ENCODE measurements at regions not wholly inside any gene's neighbourhood (a gene's known extent, or its start where the extent isn't known, plus 50 kb on each side); places are given as distances from the start of the nearest gene placed in this dataset.

- H3K27me3 Mint-ChIP-seq (ENCODE audit: low read depth in 3 of 3) = peaks cover 0 to 2% (median 0%) of the 10 kb centered on the region in 3 donors
- H3K4me1 Mint-ChIP-seq = no peaks in the 10 kb centered on the region
- Histone ChIP-seq H2AFZ (ENCODE audit: insufficient read depth, low read depth, low read length, poor library complexity, severe bottlenecking) (no peak overlapping the region), H3K79me2 (ENCODE audit: insufficient read depth, low read length) (no peaks in the 10 kb centered on the region), H3K9me3 (replicated peaks in 1 of 2; ENCODE audit: control insufficient read depth in 1 of 2, insufficient read depth in 1 of 2, low read length in 2 of 2) (no peaks in the 10 kb centered on the region), H3K4me3 (replicated peaks in 1 of 3; ENCODE audit: low read depth in 2 of 3, low read length in 3 of 3) (no peak overlapping the region), H3K4me2 (replicated peaks; ENCODE audit: extremely low read depth, low read length, poor library complexity, severe bottlenecking) (no peak overlapping the region), H3K27me3 (ENCODE audit: control insufficient read depth in 2 of 2, insufficient read depth in 2 of 2, low read length in 2 of 2) (no peaks in the 10 kb centered on the region), H3K9ac (ENCODE audit: insufficient read depth, low read length, poor library complexity, severe bottlenecking) (no peak overlapping the region), H3K36me3 (replicated peaks in 1 of 2; ENCODE audit: control insufficient read depth in 1 of 2, insufficient read depth in 2 of 2, low read length in 2 of 2) (no peaks in the 10 kb centered on the region), H4K20me1 (ENCODE audit: insufficient read depth, low read length) (no peaks in the 10 kb centered on the region), H3K27ac (ENCODE audit: low read depth in 1 of 2, low read length in 2 of 2) (no peak overlapping the region), H3K4me1 (ENCODE audit: control insufficient read depth in 1 of 2, insufficient read depth in 2 of 2, low read length in 2 of 2) (no peaks in the 10 kb centered on the region)
- no peak for TF ChIP-seq CTCF (IDR thresholded peaks at IDR 0.05)
- no peak overlapping the region for H3K27ac Mint-ChIP-seq
- no peaks in the 10 kb centered on the region for H3K9me3 Mint-ChIP-seq
- WGBS (ENCODE audit: insufficient coverage) = 74% methylated on average over 2 of the region's 6 CpGs
- no peak overlapping the region for H3K4me3 Mint-ChIP-seq
- no peak for DNase-seq
- intact Hi-C loops (cut with micrococcal nuclease) = no loop called here
- no peaks in the 10 kb centered on the region for H3K36me3 Mint-ChIP-seq
These were observed 144.1 kb downstream of the OMA1 start for GRCh38 chr1:58402444-58402843.

- Histone ChIP-seq H3K9ac (ENCODE audit: insufficient read depth, low read length, poor library complexity, severe bottlenecking) (no peak overlapping the region), H3K4me2 (replicated peaks; ENCODE audit: extremely low read depth, low read length, poor library complexity, severe bottlenecking) (no peak overlapping the region), H3K27me3 (ENCODE audit: control insufficient read depth in 2 of 2, insufficient read depth in 2 of 2, low read length in 2 of 2) (no peaks in the 10 kb centered on the region), H3K79me2 (ENCODE audit: insufficient read depth, low read length) (no peaks in the 10 kb centered on the region), H3K9me3 (replicated peaks in 1 of 2; ENCODE audit: control insufficient read depth in 1 of 2, insufficient read depth in 1 of 2, low read length in 2 of 2) (no peaks in the 10 kb centered on the region), H3K4me3 (replicated peaks in 1 of 3; ENCODE audit: low read depth in 2 of 3, low read length in 3 of 3) (no peak overlapping the region), H3K27ac (ENCODE audit: low read depth in 1 of 2, low read length in 2 of 2) (no peak overlapping the region), H2AFZ (ENCODE audit: insufficient read depth, low read depth, low read length, poor library complexity, severe bottlenecking) (no peak overlapping the region), H3K36me3 (replicated peaks in 1 of 2; ENCODE audit: control insufficient read depth in 1 of 2, insufficient read depth in 2 of 2, low read length in 2 of 2) (no peaks in the 10 kb centered on the region), H4K20me1 (ENCODE audit: insufficient read depth, low read length) (no peaks in the 10 kb centered on the region), H3K4me1 (ENCODE audit: control insufficient read depth in 1 of 2, insufficient read depth in 2 of 2, low read length in 2 of 2) (no peaks in the 10 kb centered on the region)
- DNase-seq = no peak
- Mint-ChIP-seq H3K27ac (no peak overlapping the region), H3K4me1 (no peaks in the 10 kb centered on the region), H3K27me3 (ENCODE audit: low read depth in 3 of 3) (peaks cover 0 to 2% (median 0%) of the 10 kb centered on the region in 3 donors), H3K9me3 (no peaks in the 10 kb centered on the region), H3K4me3 (no peak overlapping the region), H3K36me3 (no peaks in the 10 kb centered on the region)
- WGBS (ENCODE audit: insufficient coverage) = 100% methylated on average over 2 of the region's 6 CpGs
- TF ChIP-seq CTCF (IDR thresholded peaks at IDR 0.05) = no peak
- intact Hi-C loops (cut with micrococcal nuclease) = no loop called here
These were observed 144.5 kb downstream of the OMA1 start for GRCh38 chr1:58401991-58402390.
